H9 (cell line): ENCODE measurements at regions not wholly inside any gene's neighbourhood (a gene's known extent, or its start where the extent isn't known, plus 50 kb on each side); places are given as distances from the start of the nearest gene placed in this dataset.

Experiments used
- DNase-seq: peaks from one replicate; pipeline ENCODE4 v3.0.0-alpha.2; 2017
- H2AFZ ChIP-seq: one replicate; pipeline ENCODE4 v1.6.1; 2013; ENCODE audit warnings: mild to moderate bottlenecking, low read length, control low read depth, moderate library complexity
- H2AK5ac ChIP-seq: 2 replicates; pipeline ENCODE4 v1.6.1; 2013; ENCODE audit warnings: low read length, control low read depth, mixed read lengths; ENCODE audit not compliant: insufficient read length
- H2BK120ac ChIP-seq: one replicate; pipeline ENCODE4 v1.6.1; 2013; ENCODE audit warnings: low read depth, mild to moderate bottlenecking, low read length, control low read depth, inconsistent platforms; ENCODE audit not compliant: poor library complexity, severe bottlenecking
- H2BK12ac ChIP-seq: 2 replicates; pipeline ENCODE4 v1.6.1; 2013; ENCODE audit warnings: low read length, control low read depth, mixed read lengths, low read depth; ENCODE audit not compliant: insufficient read length
- H2BK15ac ChIP-seq: 2 replicates; pipeline ENCODE4 v1.6.1; 2013; ENCODE audit warnings: low read depth, low read length, control low read depth
- H2BK20ac ChIP-seq: one replicate; pipeline ENCODE4 v1.6.1; 2013; ENCODE audit warnings: low read depth, mild to moderate bottlenecking, low read length, control low read depth, inconsistent platforms; ENCODE audit not compliant: poor library complexity, severe bottlenecking
- H2BK5ac ChIP-seq: 2 replicates; pipeline ENCODE4 v1.6.1; 2013; ENCODE audit warnings: low read length, control low read depth, mixed read lengths; ENCODE audit not compliant: insufficient read length
- H3K14ac ChIP-seq: 2 replicates; pipeline ENCODE4 v1.6.1; 2013; ENCODE audit warnings: low read length, control low read depth; ENCODE audit not compliant: insufficient read depth
- H3K18ac ChIP-seq: 2 replicates; pipeline ENCODE4 v1.6.1; 2013; ENCODE audit warnings: low read depth, mild to moderate bottlenecking, mixed read lengths, low read length, control low read depth; ENCODE audit not compliant: insufficient read length
- H3K23ac ChIP-seq: 2 replicates; pipeline ENCODE4 v1.6.1; 2013; ENCODE audit warnings: low read length, control low read depth, mixed read lengths, low read depth; ENCODE audit not compliant: insufficient read length
- H3K23me2 ChIP-seq: 2 replicates; pipeline ENCODE4 v1.6.1; 2013; ENCODE audit warnings: low read depth, mild to moderate bottlenecking, mixed read lengths, low read length, control low read depth; ENCODE audit not compliant: insufficient read length, poor library complexity, severe bottlenecking
- H3K27ac ChIP-seq: 2 replicates; pipeline ENCODE4 v1.5.1; 2013; ENCODE audit warnings: low read length, control low read depth, mixed read lengths, low read depth; ENCODE audit not compliant: insufficient read length
- H3K27me3 ChIP-seq: 2 replicates; pipeline ENCODE4 v1.6.1; 2013; ENCODE audit warnings: low read length, control low read depth, inconsistent platforms; ENCODE audit not compliant: insufficient read depth
- H3K4ac ChIP-seq: 2 replicates; pipeline ENCODE4 v1.6.1; 2013; ENCODE audit warnings: low read depth, mild to moderate bottlenecking, control low read depth, inconsistent platforms, low read length, moderate library complexity
- H3K4me1 ChIP-seq: 2 replicates; pipeline ENCODE4 v1.6.1; 2013; ENCODE audit warnings: low read length, control low read depth, inconsistent platforms; ENCODE audit not compliant: insufficient read depth
- H3K4me2 ChIP-seq: 2 replicates; pipeline ENCODE4 v1.6.1; 2013; ENCODE audit warnings: low read length, control low read depth, mixed read lengths; ENCODE audit not compliant: insufficient read length, insufficient read depth
- H3K56ac ChIP-seq: 2 replicates; pipeline ENCODE4 v1.6.1; 2013; ENCODE audit warnings: low read depth, mild to moderate bottlenecking, mixed read lengths, low read length, control low read depth; ENCODE audit not compliant: insufficient read length
- H3K79me1 ChIP-seq: 2 replicates; pipeline ENCODE4 v1.6.1; 2013; ENCODE audit warnings: low read depth, mild to moderate bottlenecking, moderate library complexity, low read length, control low read depth, inconsistent platforms; ENCODE audit not compliant: insufficient read depth, poor library complexity, severe bottlenecking
- H3K79me2 ChIP-seq: 2 replicates; pipeline ENCODE4 v1.6.1; 2013; ENCODE audit warnings: low read length, control low read depth, inconsistent platforms; ENCODE audit not compliant: insufficient read depth
- H3K9ac ChIP-seq: 2 replicates; pipeline ENCODE4 v1.6.1; 2013; ENCODE audit warnings: low read length, control low read depth, mixed read lengths; ENCODE audit not compliant: insufficient read length; ENCODE audit errors: extremely low read depth
- H3K9me3 ChIP-seq: one replicate; pipeline ENCODE4 v1.6.1; 2013; ENCODE audit warnings: low read depth, low read length, inconsistent platforms; ENCODE audit not compliant: control insufficient read depth
- H3T11ph ChIP-seq: one replicate; pipeline ENCODE4 v1.6.1; 2013; ENCODE audit warnings: mild to moderate bottlenecking, low read length, control low read depth, inconsistent platforms
- H4K20me1 ChIP-seq: one replicate; pipeline ENCODE4 v1.6.1; 2013; ENCODE audit not compliant: control insufficient read depth, insufficient read length, insufficient read depth
- H4K5ac ChIP-seq: 2 replicates; pipeline ENCODE4 v1.6.1; 2013; ENCODE audit warnings: low read depth, mild to moderate bottlenecking, mixed read lengths, low read length, control low read depth; ENCODE audit not compliant: insufficient read length
- H4K8ac ChIP-seq: replicated peaks from 2 replicates; pipeline ENCODE4 v1.6.1; 2013; ENCODE audit warnings: low read length, control low read depth, mixed read lengths, low read depth; ENCODE audit not compliant: insufficient read length
- H4K91ac ChIP-seq: 2 replicates; pipeline ENCODE4 v1.6.1; 2013; ENCODE audit warnings: low read depth, mild to moderate bottlenecking, moderate library complexity, mixed read lengths, low read length, control low read depth; ENCODE audit not compliant: insufficient read length
- H3K27ac Mint-ChIP-seq, 3 experiments: 2 replicates in 2 of 3; 3 replicates in 1 of 3; pipeline ENCODE4 v1.8.0; 2020 to 2021; ENCODE audit warnings: mixed read lengths in 3 of 3, mild to moderate bottlenecking in 1 of 3, moderate library complexity in 1 of 3
- H3K27me3 Mint-ChIP-seq: 2 replicates; pipeline ENCODE4 v1.8.0; 2021; ENCODE audit warnings: low read depth, mild to moderate bottlenecking, moderate library complexity, mixed read lengths
- H3K36me3 Mint-ChIP-seq, 3 experiments: 2 replicates in 2 of 3; 3 replicates in 1 of 3; pipeline ENCODE4 v1.8.0; 2020 to 2021; ENCODE audit warnings: low read depth in 3 of 3, mixed read lengths in 3 of 3; ENCODE audit not compliant: insufficient read depth in 1 of 3
- H3K4me1 Mint-ChIP-seq, 2 experiments: 2 replicates each; pipeline ENCODE4 v1.8.0; 2020; ENCODE audit warnings: mixed read lengths in 2 of 2
- H3K4me3 Mint-ChIP-seq, 2 experiments: 2 replicates in 1 of 2; 3 replicates in 1 of 2; pipeline ENCODE4 v1.8.0; 2020 to 2021; ENCODE audit warnings: mild to moderate bottlenecking in 2 of 2, mixed read lengths in 2 of 2, moderate library complexity in 1 of 2
- H3K9me3 Mint-ChIP-seq, 2 experiments: 2 replicates in 1 of 2; 3 replicates in 1 of 2; pipeline ENCODE4 v1.8.0; 2020; ENCODE audit warnings: mild to moderate bottlenecking in 2 of 2, mixed read lengths in 2 of 2, moderate library complexity in 1 of 2
- CTCF ChIP-seq: fragments of 200-600 bp; sonication (generic); conservative IDR thresholded peaks from 3 replicates; pipeline ENCODE4 v1.8.0; 2021; ENCODE audit warnings: antibody characterized with exemption, mild to moderate bottlenecking
- WGBS: extraction: QIAGEN DNeasy Blood & Tissue Kit; methylation state at CpG from one replicate; pipeline ENCODE4 v1.1.7; 2013; ENCODE audit warnings: missing lambda C conversion rate, low lambda C conversion rate, mixed read lengths; ENCODE audit not compliant: insufficient read length; ENCODE audit errors: extremely low coverage; 5-methylcytosine and 5-hydroxymethylcytosine counted together

- no peak overlapping the region for H4K5ac ChIP-seq
- no CpG with 5 or more reads among the region's 3 CpGs for WGBS
- no peak overlapping the region for H3K4me3 Mint-ChIP-seq
These were observed 469.6 kb upstream of the PPP2R3A start for GRCh38 chr3:135495891-135496290.

More at GRCh38 chr3:135495891-135496290, 469.6 kb upstream of the PPP2R3A start:
- H4K91ac ChIP-seq = no peak overlapping the region
- no peak overlapping the region for H2BK15ac ChIP-seq
- H3K23ac ChIP-seq = no peak overlapping the region
- no peaks in the 10 kb centered on the region for H3K23me2 ChIP-seq
- H3K27me3 ChIP-seq = no peaks in the 10 kb centered on the region
- no peak overlapping the region for H3K27ac ChIP-seq
- no peak overlapping the region for H3K56ac ChIP-seq
- no peak overlapping the region for H2BK12ac ChIP-seq
- Mint-ChIP-seq H3K27ac (no peak overlapping the region), H3K4me1 (no peaks in the 10 kb centered on the region), H3K36me3 (no peaks in the 10 kb centered on the region), H3K9me3 (no peaks in the 10 kb centered on the region; a peak in 1 of 5 replicates), H3K27me3 (no peaks in the 10 kb centered on the region)
- H3K18ac ChIP-seq = no peak overlapping the region
- H3K4me1 ChIP-seq = no peaks in the 10 kb centered on the region
- no peak overlapping the region for H2AK5ac ChIP-seq
- no peaks in the 10 kb centered on the region for H3K9me3 ChIP-seq
- DNase-seq = no peak
- no peak overlapping the region for H3K14ac ChIP-seq
- H2AFZ ChIP-seq = no peak overlapping the region
- no peak overlapping the region for H2BK5ac ChIP-seq
- no peak overlapping the region for H3K9ac ChIP-seq
- H3K4ac ChIP-seq = no peak overlapping the region
- no peak for TF ChIP-seq CTCF
- H3K4me2 ChIP-seq = no peak overlapping the region
- H4K8ac ChIP-seq = no peak overlapping the region
- H2BK20ac ChIP-seq = no peak overlapping the region
- no peaks in the 10 kb centered on the region for H3K79me2 ChIP-seq
- no peaks in the 10 kb centered on the region for H3K79me1 ChIP-seq
- H4K20me1 ChIP-seq = no peaks in the 10 kb centered on the region
- no peak overlapping the region for H3T11ph ChIP-seq
- no peak overlapping the region for H2BK120ac ChIP-seq
